Mammary epithelial cell (primary cell): ENCODE measurements at regions not wholly inside any gene's neighbourhood (a gene's known extent, or its start where the extent isn't known, plus 50 kb on each side); places are given as distances from the start of the nearest gene placed in this dataset.

Source experiments
- CTCF ChIP-seq, 2 donors: IDR thresholded peaks in 1 of 2; conservative IDR thresholded peaks in 1 of 2; 2 replicates each; pipeline ENCODE4 v1.5.1; 2011 to 2012; ENCODE audit warnings: inconsistent platforms in 2 of 2, low read length in 2 of 2, mild to moderate bottlenecking in 2 of 2, control low read depth in 1 of 2, low read depth in 1 of 2; ENCODE audit not compliant: insufficient read depth in 1 of 2; ENCODE audit errors: extremely low read depth in 1 of 2
- EZH2 ChIP-seq: IDR thresholded peaks from 2 replicates; pipeline ENCODE4 v1.6.1; 2012; ENCODE audit warnings: low read length, inconsistent platforms, borderline replicate concordance

DNA sequence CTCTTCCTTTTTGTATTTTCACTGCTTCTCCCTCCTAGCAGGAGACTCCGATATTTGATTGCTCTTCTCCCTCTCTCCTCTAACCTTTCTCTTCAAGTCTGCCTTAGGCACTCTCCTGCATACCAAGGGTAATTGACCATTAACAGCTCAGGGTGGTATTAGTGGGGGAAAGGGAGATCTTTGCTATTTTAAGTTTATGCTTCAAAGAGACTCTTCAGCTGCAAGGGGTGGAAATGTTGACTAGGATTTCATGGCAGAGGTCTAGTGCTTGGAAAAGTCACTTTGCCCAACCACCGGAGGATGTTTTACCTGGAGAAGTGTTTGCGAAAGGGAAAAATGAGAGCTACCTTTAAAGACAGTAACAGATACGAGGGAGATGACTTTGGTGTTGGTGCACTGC lies 453.7 kb downstream of the SLC4A3 start:
- no peak for TF ChIP-seq CTCF (conservative IDR thresholded peaks at IDR 0.05 in 1 of 2, IDR thresholded peaks at IDR 0.05 in 1 of 2; ENCODE audit: extremely low read depth in 1 of 2, insufficient read depth in 1 of 2, low read depth in 1 of 2, low read length in 2 of 2)
- TF ChIP-seq EZH2, result no peak
